HG03025 (cell line): ENCODE measurements at regions not wholly inside any gene's neighbourhood (a gene's known extent, or its start where the extent isn't known, plus 50 kb on each side); places are given as distances from the start of the nearest gene placed in this dataset.
"Not testable (repeated sequence)": the region's sequence is repeated elsewhere in the genome, so short reads cannot be mapped to it uniquely, and the experiment has no call there.

Experiments used
- ATAC-seq: cut with Tn5 transposase; IDR thresholded peaks from one replicate; pipeline ENCODE4 v1.9.1; 2021; ENCODE audit warnings: mild to moderate bottlenecking, moderate library complexity; ENCODE audit not compliant: unreplicated experiment, low FRiP score

DNA sequence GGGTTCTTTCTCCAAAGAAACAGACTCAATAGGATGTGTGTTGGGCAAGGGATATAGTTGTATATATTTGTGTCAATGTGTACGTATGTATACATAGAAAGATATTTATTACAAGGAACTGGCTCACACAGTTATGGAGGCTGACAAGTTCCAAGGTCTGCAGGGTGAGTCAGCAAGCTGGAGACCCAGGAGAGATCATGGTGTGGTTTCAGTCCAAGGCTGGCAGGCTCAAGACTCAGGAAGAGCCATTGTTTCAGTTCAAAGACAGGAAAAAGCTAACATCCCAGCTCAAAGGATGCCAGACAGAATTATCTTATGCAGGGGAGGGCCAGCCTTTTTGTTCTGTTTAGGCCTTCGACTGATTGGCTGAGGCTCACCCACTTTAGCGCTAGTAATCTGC lies 89.9 kb upstream of the RALGAPA2 start:
- no peak for ATAC-seq

DNA sequence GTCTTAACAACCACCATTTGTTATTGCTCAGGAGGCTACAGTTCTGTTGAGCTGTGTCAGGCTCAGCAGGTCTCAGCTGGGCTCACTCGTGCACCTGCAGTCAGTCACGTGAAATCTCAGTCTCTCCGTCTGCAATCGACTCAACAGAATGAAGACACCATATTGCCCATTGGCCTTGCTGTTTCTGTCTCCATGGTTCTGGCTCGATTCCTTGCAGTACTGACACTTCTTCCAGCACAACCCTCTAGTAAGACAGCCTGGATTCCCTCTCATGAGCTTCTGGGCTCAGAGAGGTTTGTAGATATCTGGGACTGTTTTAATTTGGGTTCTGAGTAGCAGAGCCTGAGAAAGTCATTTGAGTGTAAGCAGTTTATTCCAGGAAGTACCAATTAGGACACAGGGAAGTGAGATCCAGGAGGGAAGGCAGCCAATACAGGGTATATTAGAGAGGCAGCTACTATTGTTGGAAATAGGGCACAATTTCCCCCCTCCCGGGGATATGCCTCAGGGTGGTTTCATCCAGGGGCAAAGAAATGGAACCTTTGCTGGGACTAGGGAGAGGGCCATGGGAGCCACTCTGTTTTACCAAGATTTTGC lies 87.4 kb upstream of the RALGAPA2 start:
- no peak for ATAC-seq

DNA sequence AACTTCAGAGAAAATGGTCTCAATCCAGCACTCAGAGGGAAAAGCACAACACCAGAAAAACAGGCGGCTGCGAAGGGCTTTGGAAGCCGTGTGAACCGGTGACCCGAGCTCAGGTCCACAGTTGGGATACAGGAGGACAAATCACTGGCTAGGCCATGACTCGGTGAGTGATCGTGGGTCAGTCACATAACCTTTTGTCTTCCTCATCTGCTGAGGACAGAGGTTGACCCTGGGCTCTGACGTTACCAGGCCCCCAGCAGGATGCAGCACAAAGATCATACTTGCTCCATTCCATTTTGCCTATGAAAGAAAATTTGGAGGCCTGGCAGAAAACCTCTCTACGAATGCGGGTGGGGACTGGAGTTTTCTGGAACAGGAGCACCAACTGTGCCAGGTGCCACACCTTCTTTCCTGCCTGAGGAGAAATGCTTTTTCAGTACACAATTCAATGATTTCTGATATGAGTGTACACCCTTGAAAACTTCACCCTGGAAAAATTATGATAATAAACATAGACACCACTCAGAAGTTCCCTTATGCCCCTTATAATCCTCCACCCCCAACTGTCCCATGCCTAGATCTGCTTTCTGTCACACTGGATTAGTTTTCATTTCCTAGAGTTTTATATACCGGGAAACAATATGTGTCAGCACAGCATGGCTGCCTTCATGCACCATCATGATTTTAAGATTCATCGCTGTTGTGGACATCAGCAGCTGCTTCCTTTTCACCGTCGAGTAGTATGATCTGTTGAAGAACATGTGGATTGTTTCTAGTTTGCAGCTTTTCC lies 85.3 kb upstream of the RALGAPA2 start:
- no peak for ATAC-seq

DNA sequence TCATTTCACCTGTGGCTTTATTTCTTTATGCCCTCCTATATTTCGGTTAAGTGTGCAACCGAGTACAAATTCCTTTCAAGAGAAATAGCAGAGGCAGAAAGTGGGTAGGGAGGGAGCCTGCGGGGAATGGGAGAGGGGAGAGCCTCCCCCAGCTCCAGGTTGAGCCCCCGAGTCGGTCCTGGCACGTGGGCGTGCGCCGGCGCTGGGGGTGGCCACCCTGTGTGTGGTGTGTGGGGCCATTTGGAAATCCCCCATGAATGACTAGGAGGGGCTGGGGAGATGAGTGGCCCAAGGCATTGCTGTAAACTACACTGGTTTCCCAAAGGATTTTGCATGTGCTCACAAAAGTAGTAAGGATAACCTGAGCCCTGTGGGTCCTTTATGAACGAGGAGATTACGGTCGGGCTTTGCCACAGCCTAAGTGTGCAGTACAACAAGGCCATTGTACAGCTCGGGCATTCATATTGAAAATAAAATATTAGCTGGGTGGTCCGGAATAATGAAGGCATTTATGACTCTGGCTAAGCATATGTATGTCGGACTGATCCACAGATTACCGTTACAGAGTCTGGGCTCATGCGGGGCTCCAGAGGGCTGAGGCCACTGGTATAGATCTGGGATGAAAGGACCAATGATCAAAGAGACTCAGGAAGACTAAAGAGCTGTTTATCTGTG lies 84.5 kb upstream of the RALGAPA2 start:
- ATAC-seq, result no peak

DNA sequence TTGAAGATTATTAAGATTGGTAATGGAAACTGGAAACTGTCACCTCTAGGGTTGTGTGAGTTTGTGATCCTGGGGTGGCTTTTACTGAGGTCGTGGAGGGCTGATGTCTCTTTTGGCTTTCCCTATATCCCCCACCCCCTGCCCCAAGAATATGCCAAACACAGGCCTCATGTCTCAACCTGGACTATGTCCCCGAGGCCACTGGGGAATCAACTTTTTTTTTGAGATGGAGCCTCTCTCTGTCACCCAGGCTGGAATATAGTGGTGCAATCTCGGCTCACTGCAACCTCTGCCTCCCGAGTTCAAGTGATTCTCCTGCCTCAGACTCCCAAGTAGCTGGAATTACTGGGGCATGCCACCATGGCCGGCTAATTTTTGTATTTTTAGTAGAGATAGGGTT lies 83.3 kb upstream of the RALGAPA2 start:
- ATAC-seq, result no peak

DNA sequence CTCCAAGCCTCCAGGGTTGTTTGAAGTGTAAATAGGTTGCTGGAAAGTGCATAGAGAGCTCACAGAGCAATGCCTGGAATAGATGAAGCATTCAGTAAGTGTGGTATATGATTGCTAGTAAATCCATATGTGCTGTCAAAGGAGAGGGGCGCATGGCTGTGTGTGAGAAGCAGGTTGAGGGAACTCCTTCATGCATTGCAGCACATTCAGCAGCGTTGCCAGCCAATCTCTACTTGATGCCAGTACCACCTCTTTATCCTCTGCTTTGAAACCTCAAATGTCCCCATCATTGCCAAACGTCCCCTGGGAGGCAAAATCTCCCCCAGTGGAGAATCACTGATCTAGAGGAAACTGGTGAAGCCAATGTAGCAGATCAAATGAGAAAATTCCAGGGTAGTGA lies 82.7 kb upstream of the RALGAPA2 start:
- no peak for ATAC-seq

DNA sequence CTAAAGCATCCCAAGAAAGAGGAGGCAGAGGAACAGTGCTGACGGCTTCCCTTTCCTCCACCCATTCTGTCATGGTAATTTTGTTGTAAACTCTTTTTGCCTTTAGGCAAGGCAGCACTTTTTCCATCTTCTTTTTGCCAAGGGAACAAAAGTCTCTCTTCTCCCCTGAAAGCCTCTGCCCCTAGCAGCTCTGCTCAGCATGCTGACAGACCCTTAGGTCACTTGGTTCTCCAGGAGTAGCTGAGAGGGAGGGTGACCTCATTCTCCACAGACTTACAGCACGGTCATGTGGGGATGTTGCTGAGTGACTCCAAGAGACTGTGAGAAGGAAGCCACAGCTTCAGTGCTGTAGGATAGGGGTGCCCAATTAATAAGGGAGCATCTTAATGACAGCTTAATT lies 81.1 kb upstream of the RALGAPA2 start:
- ATAC-seq, result no peak

DNA sequence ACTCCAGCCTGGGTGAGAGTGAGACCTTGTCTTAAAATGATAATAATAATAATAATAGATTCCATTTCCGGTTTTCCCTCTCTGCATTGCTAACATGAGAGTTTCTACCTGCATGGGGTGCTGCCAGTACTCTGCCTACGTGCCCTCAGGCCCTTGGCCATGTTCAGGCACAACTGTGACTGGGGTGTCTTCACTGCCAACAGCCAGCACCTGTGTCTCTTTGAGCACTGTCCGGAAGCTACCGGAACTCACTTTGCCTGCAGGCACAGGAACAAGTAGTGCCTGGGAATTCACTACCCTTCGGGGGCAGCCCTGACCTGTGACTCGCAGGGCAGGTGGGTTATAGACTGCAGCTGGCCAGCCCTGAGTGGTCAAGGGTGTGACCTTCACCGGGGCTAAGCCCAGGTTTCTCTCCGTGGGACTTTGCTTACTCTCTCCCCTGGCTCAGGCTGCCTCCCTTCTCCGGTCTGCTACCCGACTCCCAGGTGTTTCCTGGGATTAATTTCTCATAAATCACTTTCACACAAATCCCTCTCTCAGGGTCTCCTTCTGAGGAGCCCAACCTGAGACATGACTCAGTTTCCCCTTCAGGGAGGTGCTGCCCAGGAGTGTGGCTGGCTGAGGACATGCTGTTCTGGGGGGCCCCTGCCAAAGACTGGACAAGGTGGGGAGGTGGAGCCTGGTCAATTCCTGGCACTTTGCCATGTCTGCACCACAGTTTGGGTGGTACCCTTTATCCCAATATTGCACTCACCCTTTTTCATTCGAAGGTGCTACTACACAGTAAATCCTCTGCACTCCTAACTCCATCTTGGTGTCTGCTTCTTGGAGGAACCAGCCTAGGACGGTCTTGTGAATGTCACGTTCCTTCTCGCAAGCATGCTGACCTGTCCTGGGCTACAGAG lies 79.5 kb upstream of the RALGAPA2 start:
- ATAC-seq, result no peak

DNA sequence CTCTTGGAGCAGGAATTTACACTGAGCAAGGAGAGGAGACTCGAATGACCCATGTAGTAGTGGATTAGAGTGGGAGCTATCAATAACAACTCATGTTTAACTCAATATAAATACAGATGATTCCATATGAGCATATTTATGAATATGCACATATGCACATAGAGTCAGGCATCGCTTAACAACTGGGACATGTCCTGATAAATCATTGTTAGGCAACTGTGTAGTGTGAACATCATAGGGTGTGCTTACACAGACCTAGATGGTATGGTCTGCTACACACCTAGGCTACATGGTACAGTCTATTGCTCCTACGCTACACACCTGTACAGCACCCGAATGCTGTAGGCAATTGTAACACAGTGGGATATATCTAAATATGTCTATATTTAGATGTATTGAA lies 75.9 kb upstream of the RALGAPA2 start:
- no peak for ATAC-seq

DNA sequence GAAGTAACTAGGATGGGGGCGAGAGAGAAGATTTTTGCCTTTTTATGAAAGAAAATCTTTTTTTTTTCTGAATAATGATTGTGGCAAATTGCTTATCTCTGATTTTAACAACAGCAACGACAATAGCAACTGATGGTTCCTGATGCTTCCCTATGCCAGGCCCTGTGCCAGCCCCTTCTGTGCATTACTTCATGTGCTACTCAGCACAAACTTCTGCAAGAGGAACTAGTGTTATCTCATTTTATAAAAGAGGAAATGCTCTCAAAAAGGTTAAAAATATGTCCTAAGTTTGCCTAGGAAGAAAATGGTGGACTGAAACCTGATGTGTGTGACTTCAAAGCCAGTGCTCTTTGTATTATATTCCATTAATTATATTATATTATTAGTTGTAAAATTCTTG lies 74.0 kb upstream of the RALGAPA2 start:
- ATAC-seq, result no peak

DNA sequence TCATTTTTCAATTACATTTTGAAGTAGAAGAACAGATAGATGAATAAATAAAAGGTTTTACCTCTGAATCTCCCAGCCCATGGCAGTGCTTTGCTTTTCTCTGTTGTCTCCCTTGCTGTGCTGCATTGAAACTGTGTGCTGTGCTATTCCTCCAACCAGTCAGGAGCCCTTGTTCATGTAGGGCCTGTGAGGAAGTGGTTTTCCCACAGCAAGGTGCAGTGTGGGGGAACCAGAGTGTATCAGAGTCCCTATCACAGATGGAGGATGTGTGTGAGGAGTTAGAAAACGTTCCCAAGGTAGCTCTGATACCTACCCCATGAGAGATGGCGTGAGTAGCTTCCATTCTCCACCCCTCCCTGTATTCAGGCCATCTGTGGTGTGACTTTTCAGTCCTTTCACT lies 72.8 kb upstream of the RALGAPA2 start:
- no peak for ATAC-seq

DNA sequence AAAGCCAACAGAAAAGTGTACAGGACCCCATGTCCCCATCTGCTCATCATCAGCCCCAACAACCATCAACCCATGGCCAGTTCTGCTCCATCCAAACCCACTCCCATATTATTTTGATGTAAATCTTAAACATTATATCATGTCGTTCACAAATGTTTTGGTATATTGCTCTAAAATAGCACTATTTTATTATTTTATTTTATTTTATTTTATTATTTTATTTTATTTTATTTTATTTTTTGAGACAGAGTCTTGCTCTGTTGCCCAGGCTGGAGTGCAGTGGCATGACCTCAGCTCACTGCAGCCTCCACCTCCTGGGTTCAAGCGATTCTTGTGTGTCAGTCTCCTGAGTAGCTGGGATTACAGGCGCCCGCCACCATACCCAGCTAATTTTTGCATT lies 72.0 kb upstream of the RALGAPA2 start:
- not testable (repeated sequence) for ATAC-seq

DNA sequence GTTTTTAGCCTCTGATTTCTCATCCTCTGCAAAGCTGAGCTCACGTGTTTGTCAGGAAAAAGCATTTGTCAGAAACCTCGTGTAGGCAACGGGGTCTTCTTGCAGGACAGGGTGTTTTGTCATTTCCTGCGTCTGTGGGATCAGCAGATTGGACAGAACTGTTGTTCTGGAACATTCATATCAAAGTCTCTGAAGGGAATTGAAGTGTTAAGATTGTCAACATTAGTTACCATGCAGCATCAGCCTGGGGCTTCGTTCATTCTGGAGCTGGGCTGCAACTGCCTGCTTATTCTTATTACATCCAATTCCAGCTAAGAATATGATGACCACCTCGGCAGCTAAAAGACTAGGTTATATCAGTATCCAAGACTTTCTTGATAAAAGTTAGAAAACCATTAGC lies 71.0 kb upstream of the RALGAPA2 start:
- no peak for ATAC-seq

DNA sequence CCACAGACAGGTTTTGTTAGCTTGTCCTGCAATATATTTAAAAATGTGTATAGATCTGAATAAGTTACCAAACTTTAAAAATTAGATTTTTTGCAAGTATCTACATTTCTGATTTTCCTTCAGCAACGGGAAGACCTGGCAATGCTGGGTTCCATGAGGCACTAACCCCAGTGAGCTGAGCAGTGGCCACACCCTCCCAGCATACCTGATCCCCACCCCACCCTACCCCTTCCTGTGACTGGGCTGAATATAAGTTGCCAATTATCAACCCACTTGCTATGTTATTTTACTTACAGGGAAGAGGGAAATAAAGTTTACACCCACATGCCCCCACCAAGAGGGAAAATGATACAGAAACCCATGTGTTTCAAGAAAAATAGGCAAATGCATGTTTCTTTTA lies 70.3 kb upstream of the RALGAPA2 start:
- no peak for ATAC-seq

DNA sequence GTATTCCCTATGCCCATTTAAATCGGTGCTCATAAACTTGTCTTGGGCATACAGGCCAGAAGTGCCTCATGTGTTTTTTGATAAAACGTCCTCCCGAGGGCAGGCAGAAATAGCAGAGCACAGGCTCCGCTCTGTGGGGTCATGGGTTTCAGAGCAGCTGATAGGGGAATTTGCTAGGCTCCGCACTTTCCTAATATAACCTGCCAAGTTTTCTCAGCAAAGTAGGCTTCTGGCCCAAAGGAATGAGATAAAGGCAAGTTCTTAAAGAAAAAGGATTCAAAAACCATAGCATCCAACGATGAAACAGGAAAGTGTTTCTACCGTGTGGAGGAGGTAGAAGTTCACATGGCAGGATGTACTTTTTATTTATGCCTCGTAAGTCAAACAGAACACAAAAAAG lies 69.8 kb upstream of the RALGAPA2 start:
- ATAC-seq, result no peak

DNA sequence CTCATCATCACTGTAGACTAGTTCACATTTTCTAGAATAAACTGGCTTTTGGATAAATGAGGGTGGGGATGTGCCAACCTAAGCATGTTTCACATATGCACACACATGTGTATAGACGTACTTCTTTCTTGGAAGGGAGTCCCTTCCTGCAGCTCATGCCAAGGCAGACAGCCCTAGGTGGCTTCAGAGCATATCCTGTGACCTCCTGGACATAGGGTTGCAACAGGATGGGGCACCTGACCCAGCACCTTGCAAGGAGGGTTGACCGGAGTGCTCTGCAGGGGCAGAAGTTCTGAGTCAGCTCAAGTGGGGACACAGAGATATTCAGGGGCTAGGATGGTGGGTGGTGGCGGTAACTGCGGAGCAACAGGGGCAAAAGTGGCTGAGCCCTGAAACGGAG lies 68.6 kb upstream of the RALGAPA2 start:
- ATAC-seq, result no peak

DNA sequence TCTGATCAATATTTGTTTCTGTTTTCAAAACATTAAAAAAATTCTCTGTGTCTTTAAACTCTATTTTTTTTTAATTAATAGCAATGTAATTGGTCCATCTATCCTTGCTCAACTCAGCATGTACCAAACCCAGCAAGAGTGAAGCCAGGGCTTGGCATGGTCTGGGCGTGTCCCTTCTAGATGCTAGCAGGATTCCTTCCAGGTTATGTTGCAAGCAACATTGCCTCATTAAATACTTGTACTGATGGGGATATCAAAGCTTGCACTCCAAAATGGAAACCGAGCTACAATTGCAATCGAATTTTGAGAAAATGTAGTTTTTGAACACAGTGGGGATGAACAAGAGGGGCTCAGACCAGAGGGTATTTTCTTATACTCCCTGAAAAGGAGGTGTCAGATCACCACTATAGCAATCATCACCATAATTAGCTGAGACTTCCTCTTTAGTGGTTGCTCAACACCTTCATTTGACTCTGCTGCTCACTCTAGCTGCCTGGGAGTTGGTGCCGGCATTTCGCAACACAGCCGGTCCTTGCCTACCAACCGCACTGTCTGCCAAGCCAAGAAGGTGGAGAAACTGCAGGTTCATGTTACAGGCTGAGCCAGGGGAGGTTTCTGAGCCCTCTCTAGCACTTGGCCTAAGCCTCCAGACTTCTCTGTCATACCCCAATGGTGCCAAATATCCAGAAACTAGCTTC lies 67.8 kb upstream of the RALGAPA2 start:
- no peak for ATAC-seq

DNA sequence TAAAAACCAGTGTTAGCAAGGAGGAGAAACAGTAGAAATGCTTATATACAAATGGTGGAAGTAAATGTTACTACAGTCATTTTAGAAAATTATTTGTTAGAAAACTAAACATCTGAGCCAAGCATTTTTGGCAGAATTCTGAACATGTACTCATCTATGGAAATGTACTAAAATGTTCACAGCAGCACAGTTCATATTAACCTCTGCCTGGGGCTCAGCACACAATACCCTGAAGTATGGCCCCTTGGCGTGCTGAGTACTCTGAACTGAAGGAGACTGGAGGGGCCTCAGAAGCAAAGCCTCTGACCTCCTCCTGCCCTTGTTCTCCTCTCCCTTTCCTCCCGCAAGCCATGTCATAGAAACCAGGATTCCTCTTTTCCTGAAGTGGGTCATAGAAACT lies 66.2 kb upstream of the RALGAPA2 start:
- ATAC-seq, result no peak

DNA sequence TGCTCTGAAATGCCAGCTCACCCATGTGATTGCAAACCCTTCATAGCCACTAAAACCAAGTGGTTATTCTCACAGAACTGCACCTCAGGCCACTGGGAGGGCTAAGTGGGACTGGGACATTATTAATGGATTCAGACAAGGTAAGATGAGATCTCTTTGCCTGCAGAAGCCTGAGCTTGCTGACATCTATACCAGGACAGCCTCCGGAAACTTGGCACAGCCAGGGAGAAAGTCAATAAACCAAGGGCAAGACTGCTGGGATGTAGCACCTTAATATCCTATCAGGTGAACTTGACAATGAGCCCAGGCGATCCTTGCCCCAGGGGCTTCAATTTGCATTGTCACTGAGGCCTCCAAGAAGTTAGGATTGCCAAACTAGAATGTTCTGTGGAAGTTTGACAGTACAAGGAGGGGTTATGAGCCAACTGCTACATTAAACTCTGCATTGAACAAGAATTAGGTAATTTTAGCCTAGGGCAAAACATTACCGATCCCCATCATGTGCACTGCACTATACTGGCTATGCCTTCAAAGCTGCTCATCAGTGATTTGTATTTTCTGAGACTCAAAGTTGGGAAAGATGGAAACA lies 60.1 kb upstream of the RALGAPA2 start:
- ATAC-seq, result no peak
